Panc1 (cell line): ENCODE measurements at regions not wholly inside any gene's neighbourhood (a gene's known extent, or its start where the extent isn't known, plus 50 kb on each side); places are given as distances from the start of the nearest gene placed in this dataset.

Experiments used
- ATAC-seq: fragments of 200-7000 bp; cut with Tn5 transposase; 2 replicates; pipeline ENCODE4 v1.9.1; 2020; ENCODE audit warnings: mild to moderate bottlenecking, moderate library complexity
- BruUV-seq: library from RNA; stranded (reverse); fragments of 400-500 nt; replicated peaks from 2 replicates; lab custom pipeline; 2021; lab: Mats Ljungman, UMichigan
- CTCF ChIA-PET: fragments of 300-600 bp; sonication (Branson Sonifier 250); formaldehyde crosslinking; loops from one replicate; lab custom pipeline; 2022; ENCODE audit warnings: antibody characterized with exemption; lab: Charles Lee
- POLR2A ChIA-PET: fragments of 300-600 bp; sonication (Branson Sonifier 250); formaldehyde crosslinking; loops from one replicate; lab custom pipeline; 2022; ENCODE audit warnings: antibody characterized with exemption; lab: Charles Lee
- DNase-seq: peaks from one replicate; pipeline ENCODE4 v3.0.0-alpha.2; 2010; ENCODE audit warnings: low read depth, low spot score
- H3K27ac ChIP-seq: 2 replicates; pipeline ENCODE4 v1.5.1; 2011; ENCODE audit warnings: mild to moderate bottlenecking, low read length, inconsistent platforms
- H3K27me3 ChIP-seq: fragments of 200-500 bp; sonication (Bioruptor generic); 2 replicates; pipeline ENCODE4 v1.6.0; 2014; ENCODE audit warnings: low read length, inconsistent platforms; ENCODE audit not compliant: control insufficient read depth, insufficient read depth
- H3K36me3 ChIP-seq: fragments of 200-500 bp; sonication (Bioruptor generic); 2 replicates; pipeline ENCODE4 v1.5.1; 2014; ENCODE audit warnings: inconsistent platforms, mild to moderate bottlenecking, low read length, moderate library complexity; ENCODE audit not compliant: control insufficient read depth, insufficient read depth
- H3K4me1 ChIP-seq: 2 replicates; pipeline ENCODE4 v1.5.1; 2011; ENCODE audit warnings: inconsistent platforms, mild to moderate bottlenecking, low read length, moderate library complexity; ENCODE audit not compliant: control insufficient read depth, insufficient read depth
- H3K4me3 ChIP-seq, 2 experiments: 2 replicates each; pipeline ENCODE4 v1.5.1; 2011 to 2012; ENCODE audit warnings: low read depth in 2 of 2, low read length in 2 of 2, mild to moderate bottlenecking in 2 of 2, inconsistent platforms in 1 of 2, moderate library complexity in 1 of 2
- H3K9me3 ChIP-seq: fragments of 200-500 bp; sonication (Bioruptor generic); 2 replicates; pipeline ENCODE4 v1.5.1; 2014; ENCODE audit warnings: low read depth, mild to moderate bottlenecking, inconsistent platforms, low read length, moderate library complexity; ENCODE audit not compliant: control insufficient read depth, insufficient read depth
- POLR2AphosphoS5 ChIP-seq: IDR thresholded peaks from 2 replicates; pipeline ENCODE4 v1.6.1; 2012; ENCODE audit warnings: mild to moderate bottlenecking, low read depth, low read length, moderate library complexity
- SIN3A ChIP-seq: IDR thresholded peaks from 2 replicates; pipeline ENCODE4 v1.6.1; 2012; ENCODE audit warnings: low read depth, mild to moderate bottlenecking, low read length, moderate library complexity, borderline replicate concordance; ENCODE audit not compliant: insufficient read depth
- TCF7L2 ChIP-seq: IDR thresholded peaks from 2 replicates; pipeline ENCODE4 v1.6.1; 2011; ENCODE audit warnings: mild to moderate bottlenecking, low read depth, low read length, inconsistent platforms
- in situ Hi-C: cut with HindIII; loops from 2 replicates; pipeline ENCODE4 v1.10.0; 2016; ENCODE audit warnings: low sequenced_read_pairs, low pct_unique_long_range_greater_than_20kb
- intact Hi-C: fragments of 100-400 bp; cut with micrococcal nuclease; formaldehyde crosslinking; loops from one replicate; pipeline ENCODE4 v1.10.0; 2022; ENCODE audit not compliant: unreplicated experiment
- TF ChIP-seq, protein P1 (sequence below): fragments of 450-650 bp; IDR thresholded peaks from 2 replicates; pipeline ENCODE4 v1.5.1; 2017; ENCODE audit warnings: mild to moderate bottlenecking
- TF ChIP-seq, protein P2 (sequence below), 2 experiments: IDR thresholded peaks; 2 replicates each; pipeline ENCODE4 v1.6.1; 2011 to 2012; ENCODE audit warnings: low read depth in 2 of 2, control low read depth in 1 of 2, low read length in 1 of 2, mild to moderate bottlenecking in 1 of 2, moderate library complexity in 1 of 2; ENCODE audit not compliant: insufficient read depth in 1 of 2

DNA sequence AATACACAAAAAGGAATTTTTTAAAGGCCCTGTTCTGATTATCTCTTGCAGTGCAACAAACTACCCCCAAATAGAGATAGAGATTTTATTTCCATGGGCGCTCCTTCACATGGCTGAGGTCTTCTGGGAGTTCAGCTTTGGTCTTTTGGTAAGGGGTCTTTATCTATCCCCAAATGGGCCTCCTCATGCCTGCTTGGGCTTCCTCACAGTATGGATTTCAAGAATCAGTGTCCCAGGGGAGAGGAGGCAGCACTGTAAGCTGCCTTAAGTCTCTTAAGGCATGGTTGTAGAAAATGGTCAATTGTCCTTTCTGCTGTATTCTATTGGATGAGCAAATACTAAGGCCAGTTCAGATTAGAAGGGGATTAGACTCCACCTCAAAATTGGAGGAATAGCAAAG, 966.2 kb downstream of the TYW1 start:
- DNase-seq (no peak), ATAC-seq (no peak)
- H3K4me3 ChIP-seq, result no peak overlapping the region
- TF ChIP-seq POLR2AphosphoS5 (no peak), TCF7L2 (no peak)
- TF ChIP-seq, protein P1, sequence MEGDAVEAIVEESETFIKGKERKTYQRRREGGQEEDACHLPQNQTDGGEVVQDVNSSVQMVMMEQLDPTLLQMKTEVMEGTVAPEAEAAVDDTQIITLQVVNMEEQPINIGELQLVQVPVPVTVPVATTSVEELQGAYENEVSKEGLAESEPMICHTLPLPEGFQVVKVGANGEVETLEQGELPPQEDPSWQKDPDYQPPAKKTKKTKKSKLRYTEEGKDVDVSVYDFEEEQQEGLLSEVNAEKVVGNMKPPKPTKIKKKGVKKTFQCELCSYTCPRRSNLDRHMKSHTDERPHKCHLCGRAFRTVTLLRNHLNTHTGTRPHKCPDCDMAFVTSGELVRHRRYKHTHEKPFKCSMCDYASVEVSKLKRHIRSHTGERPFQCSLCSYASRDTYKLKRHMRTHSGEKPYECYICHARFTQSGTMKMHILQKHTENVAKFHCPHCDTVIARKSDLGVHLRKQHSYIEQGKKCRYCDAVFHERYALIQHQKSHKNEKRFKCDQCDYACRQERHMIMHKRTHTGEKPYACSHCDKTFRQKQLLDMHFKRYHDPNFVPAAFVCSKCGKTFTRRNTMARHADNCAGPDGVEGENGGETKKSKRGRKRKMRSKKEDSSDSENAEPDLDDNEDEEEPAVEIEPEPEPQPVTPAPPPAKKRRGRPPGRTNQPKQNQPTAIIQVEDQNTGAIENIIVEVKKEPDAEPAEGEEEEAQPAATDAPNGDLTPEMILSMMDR, result no peak
- no peaks in the 10 kb centered on the region for H3K36me3 ChIP-seq
- no peaks in the 10 kb centered on the region for H3K4me1 ChIP-seq
- BruUV-seq, result no TSS peak
- intact Hi-C loops (no loop called here), in situ Hi-C loops (no loop called here)
- ChIA-PET CTCF (no interaction called here), POLR2A (no interaction called here)
- H3K27ac ChIP-seq, result no peak overlapping the region
- no peaks in the 10 kb centered on the region for H3K9me3 ChIP-seq
- H3K27me3 ChIP-seq, result no peaks in the 10 kb centered on the region

DNA sequence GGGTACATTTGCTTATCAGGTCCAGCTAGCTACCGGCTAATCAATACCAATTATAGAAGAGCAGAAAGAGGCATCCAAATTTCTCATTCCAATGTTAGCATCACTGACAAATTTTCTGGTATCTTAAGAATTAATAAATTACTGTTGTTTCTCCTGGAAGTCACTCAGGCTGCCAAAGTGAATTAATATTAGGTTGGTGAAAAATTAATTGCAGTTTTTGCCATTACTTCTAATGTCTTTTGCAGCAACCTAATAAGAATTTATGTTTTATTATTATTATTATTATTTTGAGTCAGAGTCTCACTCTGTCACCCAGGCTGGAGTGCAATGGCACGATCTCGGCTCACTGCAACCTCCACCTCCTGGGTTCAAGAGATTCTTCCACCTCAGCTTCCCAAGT, 979.9 kb downstream of the TYW1 start:
- BruUV-seq, result no TSS peak
- no peaks in the 10 kb centered on the region for H3K36me3 ChIP-seq
- intact Hi-C loops, result no loop called here
- H3K27me3 ChIP-seq, result peaks cover 2% of the 10 kb centered on the region; the same call in 1 of the 2 replicates
- H3K9me3 ChIP-seq, result no peaks in the 10 kb centered on the region
- no peak for TF ChIP-seq POLR2AphosphoS5
- TF ChIP-seq TCF7L2, result no peak
- TF ChIP-seq SIN3A, result no peak
- TF ChIP-seq, protein P2, sequence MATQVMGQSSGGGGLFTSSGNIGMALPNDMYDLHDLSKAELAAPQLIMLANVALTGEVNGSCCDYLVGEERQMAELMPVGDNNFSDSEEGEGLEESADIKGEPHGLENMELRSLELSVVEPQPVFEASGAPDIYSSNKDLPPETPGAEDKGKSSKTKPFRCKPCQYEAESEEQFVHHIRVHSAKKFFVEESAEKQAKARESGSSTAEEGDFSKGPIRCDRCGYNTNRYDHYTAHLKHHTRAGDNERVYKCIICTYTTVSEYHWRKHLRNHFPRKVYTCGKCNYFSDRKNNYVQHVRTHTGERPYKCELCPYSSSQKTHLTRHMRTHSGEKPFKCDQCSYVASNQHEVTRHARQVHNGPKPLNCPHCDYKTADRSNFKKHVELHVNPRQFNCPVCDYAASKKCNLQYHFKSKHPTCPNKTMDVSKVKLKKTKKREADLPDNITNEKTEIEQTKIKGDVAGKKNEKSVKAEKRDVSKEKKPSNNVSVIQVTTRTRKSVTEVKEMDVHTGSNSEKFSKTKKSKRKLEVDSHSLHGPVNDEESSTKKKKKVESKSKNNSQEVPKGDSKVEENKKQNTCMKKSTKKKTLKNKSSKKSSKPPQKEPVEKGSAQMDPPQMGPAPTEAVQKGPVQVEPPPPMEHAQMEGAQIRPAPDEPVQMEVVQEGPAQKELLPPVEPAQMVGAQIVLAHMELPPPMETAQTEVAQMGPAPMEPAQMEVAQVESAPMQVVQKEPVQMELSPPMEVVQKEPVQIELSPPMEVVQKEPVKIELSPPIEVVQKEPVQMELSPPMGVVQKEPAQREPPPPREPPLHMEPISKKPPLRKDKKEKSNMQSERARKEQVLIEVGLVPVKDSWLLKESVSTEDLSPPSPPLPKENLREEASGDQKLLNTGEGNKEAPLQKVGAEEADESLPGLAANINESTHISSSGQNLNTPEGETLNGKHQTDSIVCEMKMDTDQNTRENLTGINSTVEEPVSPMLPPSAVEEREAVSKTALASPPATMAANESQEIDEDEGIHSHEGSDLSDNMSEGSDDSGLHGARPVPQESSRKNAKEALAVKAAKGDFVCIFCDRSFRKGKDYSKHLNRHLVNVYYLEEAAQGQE (IDR thresholded peaks at IDR 0.05; ENCODE audit: insufficient read depth in 1 of 2, low read depth in 2 of 2, low read length in 1 of 2), result no peak
- TF ChIP-seq, protein P1, result no peak
- in situ Hi-C loops, result no loop called here
- H3K4me3 ChIP-seq, result no peak overlapping the region
- no peak for DNase-seq
- POLR2A ChIA-PET, result no interaction called here
- H3K4me1 ChIP-seq, result no peaks in the 10 kb centered on the region
- no peak overlapping the region for H3K27ac ChIP-seq
- ATAC-seq, result no peak
- CTCF ChIA-PET, result no interaction called here
